Fibroblast of the aortic adventitia (primary cell): ENCODE measurements at regions not wholly inside any gene's neighbourhood (a gene's known extent, or its start where the extent isn't known, plus 50 kb on each side); places are given as distances from the start of the nearest gene placed in this dataset.

Experiments used
- DNase-seq: peaks from one replicate; pipeline ENCODE4 v3.0.0-alpha.2; 2010; ENCODE audit warnings: low read depth
- H3K4me3 ChIP-seq: 2 replicates; pipeline ENCODE4 v1.5.1; 2011; ENCODE audit warnings: low read depth, mild to moderate bottlenecking, control low read depth, low read length, moderate library complexity
- TF ChIP-seq, protein P1 (sequence below): IDR thresholded peaks from 2 replicates; pipeline ENCODE4 v1.5.1; 2011; ENCODE audit warnings: mild to moderate bottlenecking, low read length, control low read depth, inconsistent platforms; ENCODE audit not compliant: insufficient read depth

DNA sequence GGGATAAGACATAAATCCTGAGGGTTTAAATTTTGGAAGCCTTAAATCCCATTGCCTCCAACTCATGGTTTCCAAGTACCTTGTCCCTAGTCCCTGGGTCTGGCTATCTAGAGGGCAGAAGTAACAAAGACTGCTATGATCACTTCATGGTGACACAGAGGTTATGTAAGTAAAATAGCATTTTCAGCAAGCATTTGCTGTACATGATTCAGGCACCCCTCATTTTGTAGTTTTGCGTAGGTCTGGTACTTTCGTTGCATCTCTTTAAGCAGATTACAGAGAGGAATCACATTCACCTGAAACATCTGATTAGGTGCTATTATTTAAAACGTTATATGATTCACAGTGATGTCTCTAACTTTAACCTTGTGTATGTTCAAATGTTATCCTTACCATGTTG is 480.1 kb downstream of the XIRP2 start:
- H3K4me3 ChIP-seq, result no peak overlapping the region
- no peak for DNase-seq
- TF ChIP-seq, protein P1, sequence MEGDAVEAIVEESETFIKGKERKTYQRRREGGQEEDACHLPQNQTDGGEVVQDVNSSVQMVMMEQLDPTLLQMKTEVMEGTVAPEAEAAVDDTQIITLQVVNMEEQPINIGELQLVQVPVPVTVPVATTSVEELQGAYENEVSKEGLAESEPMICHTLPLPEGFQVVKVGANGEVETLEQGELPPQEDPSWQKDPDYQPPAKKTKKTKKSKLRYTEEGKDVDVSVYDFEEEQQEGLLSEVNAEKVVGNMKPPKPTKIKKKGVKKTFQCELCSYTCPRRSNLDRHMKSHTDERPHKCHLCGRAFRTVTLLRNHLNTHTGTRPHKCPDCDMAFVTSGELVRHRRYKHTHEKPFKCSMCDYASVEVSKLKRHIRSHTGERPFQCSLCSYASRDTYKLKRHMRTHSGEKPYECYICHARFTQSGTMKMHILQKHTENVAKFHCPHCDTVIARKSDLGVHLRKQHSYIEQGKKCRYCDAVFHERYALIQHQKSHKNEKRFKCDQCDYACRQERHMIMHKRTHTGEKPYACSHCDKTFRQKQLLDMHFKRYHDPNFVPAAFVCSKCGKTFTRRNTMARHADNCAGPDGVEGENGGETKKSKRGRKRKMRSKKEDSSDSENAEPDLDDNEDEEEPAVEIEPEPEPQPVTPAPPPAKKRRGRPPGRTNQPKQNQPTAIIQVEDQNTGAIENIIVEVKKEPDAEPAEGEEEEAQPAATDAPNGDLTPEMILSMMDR, result no peak

DNA sequence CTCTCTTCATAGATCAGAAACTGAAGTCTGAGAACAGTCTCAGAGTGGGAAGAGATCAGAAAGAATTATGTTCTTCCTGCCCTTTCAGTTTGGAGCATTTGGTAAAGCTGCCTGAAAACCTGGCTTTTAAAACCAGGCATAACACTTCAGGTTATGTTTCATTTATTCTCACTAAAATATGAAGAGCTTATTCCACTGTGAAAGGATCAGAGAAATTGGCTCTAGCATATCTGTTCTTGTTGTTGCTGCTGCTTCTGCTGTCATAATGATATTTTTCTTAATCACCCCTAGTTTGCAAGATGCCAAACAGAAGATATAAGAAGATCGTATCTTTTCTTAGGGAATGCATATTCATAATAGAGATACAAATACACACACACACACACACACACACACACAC is 476.9 kb downstream of the XIRP2 start:
- DNase-seq, result no peak
- H3K4me3 ChIP-seq, result no peak overlapping the region
- TF ChIP-seq, protein P1, result no peak

DNA sequence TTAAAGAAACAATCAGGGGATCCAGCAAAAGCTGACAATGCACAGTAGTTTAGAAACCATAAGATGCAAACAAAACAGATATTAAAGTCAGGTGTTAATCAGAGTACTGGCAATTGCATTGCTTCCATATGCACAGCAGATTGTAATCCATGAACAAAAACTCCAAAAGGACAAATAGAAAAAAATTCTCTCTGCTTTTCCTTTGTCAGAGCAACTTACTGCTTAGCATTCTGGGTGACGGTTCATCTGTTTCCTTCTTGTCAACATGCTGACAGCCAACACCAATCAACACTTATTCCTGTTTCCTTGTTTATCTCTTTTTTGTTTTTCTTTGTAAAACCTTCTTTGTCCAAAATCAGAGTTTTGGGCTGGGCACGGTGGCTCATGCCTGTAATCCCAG is 473.1 kb downstream of the XIRP2 start:
- TF ChIP-seq, protein P1, result no peak
- DNase-seq, result no peak
- H3K4me3 ChIP-seq, result no peak overlapping the region

DNA sequence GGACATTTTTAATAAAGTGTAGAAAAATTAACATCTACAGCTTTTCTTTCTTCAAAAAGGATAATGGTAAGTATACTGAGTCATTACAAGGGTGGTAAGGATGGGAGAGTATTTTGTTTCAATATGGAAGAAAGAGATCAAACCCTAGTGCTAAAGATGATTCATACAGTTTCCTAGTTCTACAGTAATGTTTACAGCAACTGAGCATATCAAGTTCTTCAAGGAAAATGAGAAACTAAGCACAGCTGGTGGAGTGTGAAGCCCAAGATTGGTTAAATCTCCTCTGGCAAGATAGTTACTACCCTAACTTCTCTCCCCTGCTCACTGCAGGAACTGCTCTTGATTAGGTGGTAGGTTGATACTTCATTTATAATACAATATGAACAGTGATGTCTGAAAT is 467.5 kb downstream of the XIRP2 start:
- no peak for DNase-seq
- H3K4me3 ChIP-seq, result no peak overlapping the region

DNA sequence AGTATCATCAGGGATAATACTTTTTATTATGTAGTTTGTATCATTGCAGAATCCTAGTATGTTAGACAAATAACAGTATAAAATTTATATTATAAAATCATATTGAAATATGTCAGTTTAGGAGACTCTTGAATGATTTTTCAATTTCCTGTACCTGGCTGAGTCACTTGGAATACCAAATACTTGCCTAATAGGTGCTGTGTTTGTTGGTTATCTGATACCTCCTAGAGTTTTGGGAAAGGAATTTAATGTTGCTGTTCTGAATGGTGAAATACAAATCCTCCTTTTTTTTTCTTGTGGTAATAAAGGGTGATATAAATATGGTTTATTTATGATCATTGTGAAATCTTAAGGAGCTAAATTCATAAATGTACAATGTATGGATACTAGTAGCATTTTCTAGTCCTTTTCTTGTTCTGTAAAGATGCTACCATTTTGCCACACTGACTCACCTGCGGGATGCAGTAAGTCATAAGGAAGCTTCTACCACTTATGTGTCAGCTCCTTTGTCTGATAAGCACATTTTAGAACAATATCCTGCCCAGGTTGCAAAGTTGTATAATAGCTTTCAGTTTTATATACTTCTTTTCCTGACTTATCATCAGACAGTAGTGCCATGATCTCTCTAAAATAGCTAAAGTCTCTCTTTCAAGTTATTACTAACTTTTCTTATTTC is 465.5 kb downstream of the XIRP2 start:
- TF ChIP-seq, protein P1, result no peak
- no peak for DNase-seq
- no peak overlapping the region for H3K4me3 ChIP-seq

More for the DNA sequence above, 467.5 kb downstream of the XIRP2 start:
- TF ChIP-seq, protein P1, result no peak

DNA sequence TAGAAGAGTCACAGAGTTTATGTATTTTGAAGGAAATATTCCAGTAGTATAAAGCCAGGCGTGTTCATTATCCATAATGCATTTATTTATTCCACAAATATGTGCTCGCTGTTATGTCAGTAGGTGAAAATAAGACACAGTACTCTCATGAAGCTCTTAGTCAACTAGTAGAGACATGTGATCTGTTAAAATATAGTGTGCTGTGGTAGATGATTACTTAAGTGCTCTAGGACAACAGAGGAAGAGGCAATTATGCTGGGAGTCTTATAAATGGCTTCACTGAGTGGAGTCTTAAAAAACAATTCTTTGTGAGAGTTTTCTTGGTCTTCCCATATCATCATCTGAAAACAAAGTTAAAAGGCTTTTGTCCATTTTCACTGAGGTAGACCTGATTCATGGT is 457.3 kb downstream of the XIRP2 start:
- no peak for DNase-seq
- TF ChIP-seq, protein P1, result no peak
- no peak overlapping the region for H3K4me3 ChIP-seq

DNA sequence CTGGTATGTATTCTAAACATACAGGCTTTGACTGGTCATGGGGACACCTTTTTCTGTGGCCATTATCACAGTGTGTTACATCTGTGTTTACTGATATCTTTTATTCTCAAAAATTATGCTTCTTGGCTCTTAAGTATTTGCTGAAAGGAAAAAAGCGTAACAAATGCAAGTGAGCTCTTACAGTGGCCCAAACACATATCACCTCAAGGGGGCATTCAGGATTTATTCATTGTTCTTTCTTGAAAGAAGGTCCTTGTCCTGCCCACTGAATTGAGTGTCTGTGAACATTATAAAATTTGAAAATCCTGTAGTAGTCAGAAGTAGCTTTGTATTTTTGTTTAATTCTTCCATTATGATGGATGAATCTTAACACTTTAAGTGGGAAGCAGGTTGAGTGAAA is 454.5 kb downstream of the XIRP2 start:
- no peak overlapping the region for H3K4me3 ChIP-seq
- TF ChIP-seq, protein P1, result no peak
- no peak for DNase-seq
